ENCODE measurements at regions not wholly inside any gene's neighbourhood (a gene's known extent, or its start where the extent isn't known, plus 50 kb on each side); places are given as distances from the start of the nearest gene placed in this dataset.
A peak's percentile ranks its signal among the peaks of the same experiment; 100 is the strongest.

- TF ChIP-seq, protein P1, sequence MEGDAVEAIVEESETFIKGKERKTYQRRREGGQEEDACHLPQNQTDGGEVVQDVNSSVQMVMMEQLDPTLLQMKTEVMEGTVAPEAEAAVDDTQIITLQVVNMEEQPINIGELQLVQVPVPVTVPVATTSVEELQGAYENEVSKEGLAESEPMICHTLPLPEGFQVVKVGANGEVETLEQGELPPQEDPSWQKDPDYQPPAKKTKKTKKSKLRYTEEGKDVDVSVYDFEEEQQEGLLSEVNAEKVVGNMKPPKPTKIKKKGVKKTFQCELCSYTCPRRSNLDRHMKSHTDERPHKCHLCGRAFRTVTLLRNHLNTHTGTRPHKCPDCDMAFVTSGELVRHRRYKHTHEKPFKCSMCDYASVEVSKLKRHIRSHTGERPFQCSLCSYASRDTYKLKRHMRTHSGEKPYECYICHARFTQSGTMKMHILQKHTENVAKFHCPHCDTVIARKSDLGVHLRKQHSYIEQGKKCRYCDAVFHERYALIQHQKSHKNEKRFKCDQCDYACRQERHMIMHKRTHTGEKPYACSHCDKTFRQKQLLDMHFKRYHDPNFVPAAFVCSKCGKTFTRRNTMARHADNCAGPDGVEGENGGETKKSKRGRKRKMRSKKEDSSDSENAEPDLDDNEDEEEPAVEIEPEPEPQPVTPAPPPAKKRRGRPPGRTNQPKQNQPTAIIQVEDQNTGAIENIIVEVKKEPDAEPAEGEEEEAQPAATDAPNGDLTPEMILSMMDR (IDR thresholded peaks at IDR 0.05): no peak
- peak in 2 of 3 donors; percentile 37 to 47 for TF ChIP-seq POLR2A (IDR thresholded peaks at IDR 0.05)
Observed at GRCh38 chr3:103786296-103786695, 1351.5 kb downstream of the ZPLD1 start.

Measured in body of pancreas (tissue), 4 donors.